ENCODE measurements at regions not wholly inside any gene's neighbourhood (a gene's known extent, or its start where the extent isn't known, plus 50 kb on each side); places are given as distances from the start of the nearest gene placed in this dataset.

GRCh38 chr12:39003541-39004155 lies 98.3 kb upstream of the CPNE8 start:
- no peaks in the 10 kb centered on the region for H3K4me1 ChIP-seq (ENCODE audit: control insufficient read depth in 2 of 3, insufficient read depth in 2 of 3, low read depth in 1 of 3, low read length in 3 of 3)
- no peaks in the 10 kb centered on the region for H3K9me3 ChIP-seq (ENCODE audit: control insufficient read depth in 2 of 3, insufficient read depth in 1 of 3, low read length in 3 of 3)
- intact Hi-C loops (cut with DNase I) = no loop called here
- H3K9ac ChIP-seq (ENCODE audit: low read length in 3 of 3) = no peak overlapping the region
- no peaks in the 10 kb centered on the region for H3K27me3 ChIP-seq (ENCODE audit: control insufficient read depth, insufficient read depth, low read length)
- no peak overlapping the region for H3K4me3 ChIP-seq (ENCODE audit: low read length in 3 of 3)
- H3K36me3 ChIP-seq (ENCODE audit: control insufficient read depth in 2 of 3, insufficient read depth in 3 of 3, low read length in 3 of 3) = no peaks in the 10 kb centered on the region
- peak; percentile 8 for TF ChIP-seq CTCF (IDR thresholded peaks at IDR 0.05; ENCODE audit: borderline replicate concordance, extremely low read depth, insufficient read depth)
- FAIRE-seq (no peak), DNase-seq (no peak)
- H3K27ac ChIP-seq (ENCODE audit: low read depth in 2 of 2, low read length in 2 of 2) = no peak overlapping the region

DNA sequence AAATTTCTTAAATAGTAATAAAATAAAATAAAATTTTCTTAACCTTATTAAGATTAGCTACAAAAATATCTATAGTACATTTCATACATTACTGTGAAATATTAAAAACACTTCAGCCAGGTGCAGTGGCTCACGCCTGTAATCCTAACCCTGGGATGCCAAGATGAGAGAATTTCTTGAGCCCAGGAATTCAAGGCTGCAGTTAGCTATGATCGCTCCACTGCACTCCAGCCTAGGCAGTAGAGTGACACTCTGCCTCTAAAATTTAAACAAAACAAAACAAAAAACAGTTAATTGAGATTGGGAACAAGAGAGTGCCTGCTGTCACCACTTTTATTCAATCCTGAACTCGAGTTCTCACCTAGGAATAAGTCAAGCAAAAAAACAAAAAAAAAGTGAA lies 95.0 kb upstream of the CPNE8 start:
- Histone ChIP-seq H3K9me3 (ENCODE audit: control insufficient read depth in 2 of 3, insufficient read depth in 1 of 3, low read length in 3 of 3) (no peaks in the 10 kb centered on the region), H3K4me1 (ENCODE audit: control insufficient read depth in 2 of 3, insufficient read depth in 2 of 3, low read depth in 1 of 3, low read length in 3 of 3) (no peaks in the 10 kb centered on the region), H3K27ac (ENCODE audit: low read depth in 2 of 2, low read length in 2 of 2) (no peak overlapping the region), H3K9ac (ENCODE audit: low read length in 3 of 3) (no peak overlapping the region), H3K4me3 (ENCODE audit: low read length in 3 of 3) (no peak overlapping the region), H3K36me3 (ENCODE audit: control insufficient read depth in 2 of 3, insufficient read depth in 3 of 3, low read length in 3 of 3) (no peaks in the 10 kb centered on the region), H3K27me3 (ENCODE audit: control insufficient read depth, insufficient read depth, low read length) (no peaks in the 10 kb centered on the region)
- FAIRE-seq (no peak), DNase-seq (no peak)
- no peak for TF ChIP-seq CTCF (IDR thresholded peaks at IDR 0.05; ENCODE audit: borderline replicate concordance, extremely low read depth, insufficient read depth)
- intact Hi-C loops (cut with DNase I) = no loop called here

GRCh38 chr12:38998887-38999482 lies 93.6 kb upstream of the CPNE8 start:
- no peaks in the 10 kb centered on the region for H3K9me3 ChIP-seq (ENCODE audit: control insufficient read depth in 2 of 3, insufficient read depth in 1 of 3, low read length in 3 of 3)
- intact Hi-C loops (cut with DNase I) = no loop called here
- FAIRE-seq = no peak
- H3K4me1 ChIP-seq (ENCODE audit: control insufficient read depth in 2 of 3, insufficient read depth in 2 of 3, low read depth in 1 of 3, low read length in 3 of 3) = no peaks in the 10 kb centered on the region
- no peak for DNase-seq
- no peak overlapping the region for H3K9ac ChIP-seq (ENCODE audit: low read length in 3 of 3)
- H3K27ac ChIP-seq (ENCODE audit: low read depth in 2 of 2, low read length in 2 of 2) = no peak overlapping the region
- H3K27me3 ChIP-seq (ENCODE audit: control insufficient read depth, insufficient read depth, low read length) = no peaks in the 10 kb centered on the region
- no peak for TF ChIP-seq CTCF (IDR thresholded peaks at IDR 0.05; ENCODE audit: borderline replicate concordance, extremely low read depth, insufficient read depth)
- H3K36me3 ChIP-seq (ENCODE audit: control insufficient read depth in 2 of 3, insufficient read depth in 3 of 3, low read length in 3 of 3) = no peaks in the 10 kb centered on the region
- H3K4me3 ChIP-seq (ENCODE audit: low read length in 3 of 3) = no peak overlapping the region

Measured in kidney (tissue), 13 donors.